Fibroblast of mammary gland (primary cell): ENCODE measurements at regions not wholly inside any gene's neighbourhood (a gene's known extent, or its start where the extent isn't known, plus 50 kb on each side); places are given as distances from the start of the nearest gene placed in this dataset.
"Not testable (repeated sequence)": the region's sequence is repeated elsewhere in the genome, so short reads cannot be mapped to it uniquely, and the experiment has no call there.

Experiments used
- DNase-seq: peaks from one replicate; pipeline ENCODE4 v3.0.0-alpha.2; 2010; ENCODE audit warnings: low read depth
- H3K4me3 ChIP-seq: 2 replicates; pipeline ENCODE4 v1.5.1; 2011; ENCODE audit warnings: low read depth, mild to moderate bottlenecking, low read length, moderate library complexity; ENCODE audit not compliant: control insufficient read depth
- TF ChIP-seq, protein P1 (sequence below): conservative IDR thresholded peaks from 2 replicates; pipeline ENCODE4 v1.5.1; 2011; ENCODE audit warnings: low read depth, low read length, inconsistent platforms; ENCODE audit not compliant: control insufficient read depth, insufficient read depth

DNA sequence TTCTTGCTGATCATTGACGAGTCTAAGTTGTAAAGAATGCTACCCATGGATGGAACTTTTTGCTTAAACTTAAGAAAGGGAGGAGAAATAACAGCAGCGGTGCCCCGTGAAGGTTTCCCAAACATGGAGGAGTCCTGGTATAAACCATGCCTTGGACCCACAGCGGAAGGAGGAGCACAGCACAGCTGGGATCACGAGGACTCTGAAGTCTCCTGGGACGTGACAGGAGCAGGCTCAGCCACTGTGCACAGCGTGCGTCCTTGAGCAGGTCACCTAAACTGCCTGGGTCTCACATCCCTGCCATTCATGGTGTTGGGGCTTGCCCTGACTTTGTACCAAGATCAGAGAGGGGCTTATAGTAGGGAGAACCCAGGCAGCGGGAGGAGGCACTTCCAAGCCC, 56.1 kb upstream of the UNC93A start:
- TF ChIP-seq, protein P1, sequence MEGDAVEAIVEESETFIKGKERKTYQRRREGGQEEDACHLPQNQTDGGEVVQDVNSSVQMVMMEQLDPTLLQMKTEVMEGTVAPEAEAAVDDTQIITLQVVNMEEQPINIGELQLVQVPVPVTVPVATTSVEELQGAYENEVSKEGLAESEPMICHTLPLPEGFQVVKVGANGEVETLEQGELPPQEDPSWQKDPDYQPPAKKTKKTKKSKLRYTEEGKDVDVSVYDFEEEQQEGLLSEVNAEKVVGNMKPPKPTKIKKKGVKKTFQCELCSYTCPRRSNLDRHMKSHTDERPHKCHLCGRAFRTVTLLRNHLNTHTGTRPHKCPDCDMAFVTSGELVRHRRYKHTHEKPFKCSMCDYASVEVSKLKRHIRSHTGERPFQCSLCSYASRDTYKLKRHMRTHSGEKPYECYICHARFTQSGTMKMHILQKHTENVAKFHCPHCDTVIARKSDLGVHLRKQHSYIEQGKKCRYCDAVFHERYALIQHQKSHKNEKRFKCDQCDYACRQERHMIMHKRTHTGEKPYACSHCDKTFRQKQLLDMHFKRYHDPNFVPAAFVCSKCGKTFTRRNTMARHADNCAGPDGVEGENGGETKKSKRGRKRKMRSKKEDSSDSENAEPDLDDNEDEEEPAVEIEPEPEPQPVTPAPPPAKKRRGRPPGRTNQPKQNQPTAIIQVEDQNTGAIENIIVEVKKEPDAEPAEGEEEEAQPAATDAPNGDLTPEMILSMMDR: no peak
- no peak overlapping the region for H3K4me3 ChIP-seq
- no peak for DNase-seq

DNA sequence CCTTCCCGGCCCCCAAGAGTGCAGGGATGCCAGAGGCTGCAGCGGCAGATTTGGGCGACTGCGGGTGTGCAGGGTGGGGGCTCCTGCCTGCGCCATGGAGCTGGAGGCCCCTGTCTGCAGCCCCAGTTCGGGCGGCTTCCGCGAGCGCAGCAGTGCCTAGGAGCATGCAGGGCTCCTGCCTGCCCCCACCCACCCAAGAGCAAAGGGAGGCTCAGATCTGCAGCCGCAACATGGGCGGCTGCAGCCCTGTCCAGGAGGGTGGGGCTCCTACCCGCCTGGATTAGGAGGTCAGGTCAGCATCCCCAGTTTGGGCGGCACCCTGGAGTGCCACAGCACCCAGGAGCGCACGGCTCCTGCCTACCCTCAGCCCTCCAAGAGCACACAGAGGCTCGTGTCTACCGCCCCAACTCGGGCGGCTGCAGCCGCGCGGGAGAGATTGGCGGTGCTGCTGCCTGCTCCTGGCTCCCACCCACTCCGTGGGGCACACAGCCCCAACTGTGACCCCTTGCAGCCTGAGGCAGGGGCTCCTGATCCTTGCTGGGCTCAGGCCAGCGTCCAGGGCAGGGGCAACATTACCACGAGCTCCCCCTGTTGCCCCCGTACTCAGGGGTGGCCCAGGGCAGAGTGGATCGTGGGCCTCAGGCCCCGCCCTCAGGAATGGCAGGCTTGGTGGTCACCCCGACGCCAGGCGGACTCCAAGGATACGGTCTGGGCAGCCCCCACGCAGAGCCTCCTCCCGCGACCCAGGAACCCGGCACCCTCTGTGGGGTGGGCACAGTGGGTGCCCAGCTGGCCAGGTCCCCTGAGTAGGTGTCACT, 55.5 kb upstream of the UNC93A start:
- TF ChIP-seq, protein P1: no peak
- DNase-seq: no peak

DNA sequence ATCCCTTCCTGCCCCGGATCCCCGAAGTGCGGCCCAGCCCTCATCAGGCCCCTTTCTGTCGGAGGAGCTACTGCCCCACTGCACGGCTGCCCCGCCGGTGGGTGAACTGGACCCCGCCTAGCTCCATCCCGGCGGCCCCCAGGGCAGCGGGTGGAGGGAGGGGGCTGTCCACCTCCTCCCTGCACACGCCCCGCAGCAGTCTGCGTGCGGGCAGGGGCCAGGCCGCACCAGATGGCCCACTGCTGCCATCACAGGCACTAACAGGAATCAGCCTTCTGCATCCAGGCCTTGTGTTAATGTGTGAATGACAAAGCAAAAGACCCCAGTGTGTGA, 54.9 kb upstream of the UNC93A start:
- no peak overlapping the region for H3K4me3 ChIP-seq
- TF ChIP-seq, protein P1: no peak
- DNase-seq: no peak

More for the DNA sequence above, 55.5 kb upstream of the UNC93A start:
- H3K4me3 ChIP-seq: no peak overlapping the region

DNA sequence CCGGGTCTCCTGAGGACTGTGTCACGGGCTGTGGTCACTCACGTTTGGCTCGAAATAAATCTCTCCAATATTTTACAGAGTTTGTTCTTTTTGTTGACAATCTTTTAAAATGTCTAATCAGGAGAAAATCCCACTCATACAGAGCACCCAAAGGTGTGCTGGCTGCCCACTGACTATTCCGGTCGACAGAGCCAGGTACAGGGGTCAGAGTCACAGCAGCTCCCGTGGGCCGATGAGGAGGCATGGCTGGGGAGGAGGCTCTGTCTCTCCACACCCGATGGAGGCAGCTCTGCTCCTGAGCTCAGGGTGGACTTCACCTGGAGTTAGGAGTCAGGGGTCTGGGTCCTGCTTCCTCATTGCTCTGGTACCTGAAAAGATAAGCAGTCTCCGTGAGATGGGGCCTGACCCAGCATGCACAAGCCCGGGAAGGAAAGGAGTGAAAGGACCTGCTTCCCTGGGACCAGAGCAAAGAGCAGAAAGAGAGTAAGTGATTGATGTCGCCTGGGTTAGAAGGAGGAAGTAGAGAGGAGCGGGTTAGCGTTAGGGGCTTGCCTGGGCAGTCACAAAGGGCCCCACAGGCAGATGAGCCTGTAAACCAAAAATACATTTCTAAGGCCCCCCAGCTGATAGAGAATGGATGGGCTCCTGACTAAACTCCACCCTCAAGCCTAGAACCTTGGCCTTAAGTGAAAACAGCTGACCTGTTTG, 53.5 kb upstream of the UNC93A start:
- TF ChIP-seq, protein P1: no peak

DNA sequence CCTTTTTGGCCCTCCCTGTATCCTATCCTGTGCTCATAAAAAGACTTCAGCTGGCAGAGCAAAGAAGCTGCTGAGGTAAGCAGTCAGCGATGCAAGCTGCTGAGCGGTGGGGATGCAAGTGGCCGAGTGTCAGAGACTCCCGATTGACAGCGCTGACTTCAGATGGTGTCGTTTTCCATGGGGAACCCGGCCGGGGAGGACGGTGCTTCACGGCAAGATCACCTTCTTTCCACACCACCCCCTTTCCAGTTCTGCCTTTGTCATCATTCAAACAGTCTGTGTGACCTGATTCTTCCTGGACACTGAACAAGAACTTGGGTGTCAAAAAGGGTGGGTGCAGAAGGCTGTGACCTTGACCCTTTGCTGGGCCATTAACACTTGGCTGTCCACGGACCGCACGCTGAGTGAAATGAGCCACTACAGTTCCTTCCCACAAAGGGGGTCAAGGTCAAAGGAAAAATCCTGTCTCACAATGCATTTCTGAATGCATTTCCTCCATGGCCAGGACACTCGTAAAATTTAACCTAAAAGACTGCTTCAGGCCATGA, 52.9 kb upstream of the UNC93A start:
- DNase-seq: no peak
- H3K4me3 ChIP-seq: no peak overlapping the region
- TF ChIP-seq, protein P1: no peak

More for the DNA sequence above, 53.5 kb upstream of the UNC93A start:
- no peak for DNase-seq
- no peak overlapping the region for H3K4me3 ChIP-seq

DNA sequence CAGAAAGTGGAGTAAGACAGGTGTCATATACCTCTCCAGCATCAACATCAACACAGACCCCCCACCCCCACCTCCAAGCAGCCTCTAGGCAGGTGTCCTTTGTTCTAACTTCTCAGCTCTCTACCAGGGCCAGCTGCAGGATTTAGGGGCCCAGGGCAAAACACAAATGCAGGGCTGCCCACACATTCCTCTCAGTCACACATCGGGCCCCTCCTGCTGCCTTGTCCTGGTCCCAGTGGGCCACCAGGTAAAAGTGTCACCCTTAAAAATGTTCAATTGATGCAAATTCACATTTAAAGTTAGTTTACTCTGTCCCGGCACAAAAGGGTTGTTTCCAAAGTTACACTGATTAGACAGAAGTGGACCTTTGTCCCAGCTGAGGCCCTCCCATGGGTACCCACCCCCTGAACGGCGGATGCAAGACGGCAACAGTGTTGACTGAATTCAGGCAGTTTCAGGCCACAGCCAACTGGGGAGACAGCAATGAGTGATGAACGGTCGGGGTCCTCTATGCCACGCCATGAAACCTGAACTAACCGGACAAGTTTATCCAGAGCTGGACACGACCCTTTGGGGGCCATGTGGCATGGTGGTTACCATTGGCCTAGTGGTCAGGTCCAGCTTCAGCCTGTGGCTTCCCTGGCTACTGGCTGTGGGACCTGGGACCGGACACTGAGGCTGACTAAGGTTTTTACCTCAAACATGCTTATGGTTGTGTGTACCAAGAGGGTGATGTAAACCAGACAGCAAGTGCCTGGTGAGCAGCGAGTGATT, 52.2 kb upstream of the UNC93A start:
- TF ChIP-seq, protein P1: no peak
- no peak overlapping the region for H3K4me3 ChIP-seq
- DNase-seq: no peak

DNA sequence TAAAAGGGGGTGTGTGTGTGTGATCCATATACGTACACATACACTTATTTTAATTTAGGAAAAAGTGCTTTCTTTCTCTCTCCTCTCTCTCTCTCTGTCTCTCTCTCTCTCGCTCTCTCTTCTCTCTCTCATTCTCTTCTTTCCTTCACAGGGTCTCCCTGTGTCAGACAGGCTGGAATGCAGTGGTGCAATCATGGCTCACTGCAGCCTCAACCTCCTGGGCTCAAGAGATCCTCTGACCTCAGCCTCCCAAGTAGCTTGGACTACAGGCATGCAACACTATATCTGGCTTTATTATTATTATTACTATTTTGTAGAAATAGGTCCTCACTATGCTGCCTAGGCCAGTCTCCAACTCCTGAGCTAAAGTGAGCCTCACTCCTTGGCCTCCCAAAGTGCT, 51.6 kb upstream of the UNC93A start:
- DNase-seq, H3K4me3 ChIP-seq: not testable (repeated sequence)
